Fibroblast of lung (primary cell): ENCODE measurements at regions not wholly inside any gene's neighbourhood (a gene's known extent, or its start where the extent isn't known, plus 50 kb on each side); places are given as distances from the start of the nearest gene placed in this dataset.
"Not testable (repeated sequence)": the region's sequence is repeated elsewhere in the genome, so short reads cannot be mapped to it uniquely, and the experiment has no call there.

Experiments
- DNase-seq, 2 donors: peaks; one replicate each; pipeline versions ENCODE4 v3.0.0 to v3.0.0-alpha.2; 2010; ENCODE audit warnings: low read depth in 2 of 2
- H2AFZ ChIP-seq: 2 replicates; pipeline ENCODE4 v1.5.1; 2012; ENCODE audit warnings: low read length, control low read depth, inconsistent platforms
- H3K27ac ChIP-seq: 2 replicates; pipeline ENCODE4 v1.5.1; 2011; ENCODE audit warnings: low read length, control low read depth; ENCODE audit not compliant: insufficient read depth
- H3K27me3 ChIP-seq: 2 replicates; pipeline ENCODE4 v1.5.1; 2011; ENCODE audit warnings: mild to moderate bottlenecking, low read length; ENCODE audit not compliant: control insufficient read depth, insufficient read depth
- H3K36me3 ChIP-seq: 2 replicates; pipeline ENCODE4 v1.5.1; 2011; ENCODE audit warnings: low read length; ENCODE audit not compliant: control insufficient read depth, insufficient read depth
- H3K4me1 ChIP-seq: 2 replicates; pipeline ENCODE4 v1.5.1; 2011; ENCODE audit warnings: low read length; ENCODE audit not compliant: control insufficient read depth, insufficient read depth; ENCODE audit errors: extremely low read depth
- H3K4me2 ChIP-seq: 2 replicates; pipeline ENCODE4 v1.5.1; 2011; ENCODE audit warnings: low read length, control low read depth; ENCODE audit not compliant: insufficient read depth; ENCODE audit errors: extremely low read depth
- H3K4me3 ChIP-seq, 4 experiments: fragments of 200-600 bp in 1 of 4; sonication (generic) in 1 of 4; replicated peaks in 1 of 4; 2 replicates each; pipeline ENCODE4 v1.5.1; 2011 to 2016; ENCODE audit warnings: low read length in 4 of 4, low read depth in 3 of 4, mild to moderate bottlenecking in 3 of 4, control low read depth in 2 of 4, inconsistent platforms in 1 of 4, mixed read lengths in 1 of 4; ENCODE audit not compliant: insufficient read depth in 1 of 4; ENCODE audit errors: control extremely low read depth in 1 of 4
- H3K79me2 ChIP-seq: 2 replicates; pipeline ENCODE4 v1.5.1; 2012; ENCODE audit warnings: mild to moderate bottlenecking, low read length, inconsistent platforms; ENCODE audit not compliant: control insufficient read depth, insufficient read depth
- H3K9ac ChIP-seq: 2 replicates; pipeline ENCODE4 v1.5.1; 2011; ENCODE audit warnings: mild to moderate bottlenecking, low read length, control low read depth; ENCODE audit not compliant: insufficient read depth
- H3K9me3 ChIP-seq: 2 replicates; pipeline ENCODE4 v1.5.1; 2012; ENCODE audit warnings: low read depth, low read length; ENCODE audit not compliant: control insufficient read depth, insufficient read depth
- H4K20me1 ChIP-seq: 2 replicates; pipeline ENCODE4 v1.5.1; 2011; ENCODE audit warnings: low read length; ENCODE audit not compliant: control insufficient read depth, insufficient read depth; ENCODE audit errors: extremely low read depth
- EZH2 ChIP-seq: IDR thresholded peaks from 2 replicates; pipeline ENCODE4 v1.5.1; 2012; ENCODE audit warnings: low read length, control low read depth, mild to moderate bottlenecking; ENCODE audit errors: missing control alignments
- TF ChIP-seq, protein P1 (sequence below), 2 donors: IDR thresholded peaks in 1 of 2; conservative IDR thresholded peaks in 1 of 2; 1 replicate in 1 of 2; 2 replicates in 1 of 2; pipeline ENCODE4 v1.5.1; 2011 to 2012; ENCODE audit warnings: low read length in 2 of 2, control low read depth in 1 of 2, inconsistent platforms in 1 of 2, low read depth in 1 of 2, mild to moderate bottlenecking in 1 of 2

DNA sequence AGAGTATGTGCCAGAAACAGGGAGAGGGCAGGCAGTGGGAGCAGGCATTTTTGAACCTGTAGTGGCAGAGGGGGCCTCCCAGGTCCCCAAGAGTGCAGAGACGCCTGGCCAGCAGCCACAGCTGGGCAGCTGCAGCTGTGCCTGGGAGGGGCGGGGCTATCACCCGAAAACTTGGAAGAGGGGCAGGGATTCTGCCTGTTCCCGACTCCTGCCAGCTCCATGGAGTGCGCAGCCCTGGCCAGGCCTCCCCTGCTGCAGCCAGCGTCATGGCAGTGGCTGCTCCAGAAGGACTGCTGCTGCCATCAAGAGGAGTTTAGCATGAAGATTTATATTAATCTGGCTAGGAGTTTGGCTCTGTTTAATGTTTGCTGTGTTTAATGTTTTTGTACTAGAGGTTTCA is 532.1 kb upstream of the PITX2 start:
- Histone ChIP-seq H3K79me2 (no peaks in the 10 kb centered on the region), H3K27me3 (no peaks in the 10 kb centered on the region), H3K4me3 (no peak overlapping the region), H3K9ac (no peak overlapping the region), H3K9me3 (no peaks in the 10 kb centered on the region), H3K27ac (no peak overlapping the region), H4K20me1 (no peaks in the 10 kb centered on the region), H2AFZ (no peak overlapping the region), H3K4me1 (no peaks in the 10 kb centered on the region), H3K4me2 (no peak overlapping the region), H3K36me3 (no peaks in the 10 kb centered on the region)
- no peak for DNase-seq
- no peak for TF ChIP-seq EZH2
- TF ChIP-seq, protein P1, sequence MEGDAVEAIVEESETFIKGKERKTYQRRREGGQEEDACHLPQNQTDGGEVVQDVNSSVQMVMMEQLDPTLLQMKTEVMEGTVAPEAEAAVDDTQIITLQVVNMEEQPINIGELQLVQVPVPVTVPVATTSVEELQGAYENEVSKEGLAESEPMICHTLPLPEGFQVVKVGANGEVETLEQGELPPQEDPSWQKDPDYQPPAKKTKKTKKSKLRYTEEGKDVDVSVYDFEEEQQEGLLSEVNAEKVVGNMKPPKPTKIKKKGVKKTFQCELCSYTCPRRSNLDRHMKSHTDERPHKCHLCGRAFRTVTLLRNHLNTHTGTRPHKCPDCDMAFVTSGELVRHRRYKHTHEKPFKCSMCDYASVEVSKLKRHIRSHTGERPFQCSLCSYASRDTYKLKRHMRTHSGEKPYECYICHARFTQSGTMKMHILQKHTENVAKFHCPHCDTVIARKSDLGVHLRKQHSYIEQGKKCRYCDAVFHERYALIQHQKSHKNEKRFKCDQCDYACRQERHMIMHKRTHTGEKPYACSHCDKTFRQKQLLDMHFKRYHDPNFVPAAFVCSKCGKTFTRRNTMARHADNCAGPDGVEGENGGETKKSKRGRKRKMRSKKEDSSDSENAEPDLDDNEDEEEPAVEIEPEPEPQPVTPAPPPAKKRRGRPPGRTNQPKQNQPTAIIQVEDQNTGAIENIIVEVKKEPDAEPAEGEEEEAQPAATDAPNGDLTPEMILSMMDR (conservative IDR thresholded peaks at IDR 0.05 in 1 of 2, IDR thresholded peaks at IDR 0.05 in 1 of 2; ENCODE audit: low read depth in 1 of 2, low read length in 2 of 2), result no peak

GRCh38 chr4:111164556-111164955 is 541.7 kb upstream of the PITX2 start:
- not testable (repeated sequence) for H3K79me2 ChIP-seq, H4K20me1 ChIP-seq, H3K36me3 ChIP-seq, H3K9ac ChIP-seq, H2AFZ ChIP-seq, H3K4me1 ChIP-seq, H3K4me3 ChIP-seq, H3K9me3 ChIP-seq, H3K27ac ChIP-seq, H3K4me2 ChIP-seq, H3K27me3 ChIP-seq
- DNase-seq, result peak in 1 of 2 donors; percentile 3

DNA sequence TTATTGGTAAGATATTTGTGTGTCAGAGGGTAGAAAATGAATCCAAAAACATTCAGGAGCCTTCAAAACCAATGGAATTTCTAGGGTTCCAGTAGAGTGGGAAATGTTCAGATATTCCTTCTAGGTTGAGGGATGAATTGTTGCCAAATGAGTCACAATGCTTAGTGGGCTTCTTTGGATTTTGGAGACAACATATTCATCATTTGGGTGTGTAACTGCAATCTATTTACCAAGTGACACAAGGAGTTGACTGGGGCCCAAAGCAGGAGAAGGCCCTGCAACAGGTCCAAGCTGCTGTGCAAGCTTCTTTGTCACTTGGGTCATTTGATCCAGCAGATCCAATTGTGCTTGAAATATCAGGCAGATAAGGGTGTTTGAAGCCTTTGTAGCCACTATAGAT is 551.5 kb upstream of the PITX2 start:
- Histone ChIP-seq H3K4me3 (no peak overlapping the region), H2AFZ (no peak overlapping the region), H4K20me1 (no peaks in the 10 kb centered on the region), H3K9ac (no peak overlapping the region), H3K27me3 (no peaks in the 10 kb centered on the region), H3K79me2 (no peaks in the 10 kb centered on the region), H3K4me2 (no peak overlapping the region), H3K4me1 (no peaks in the 10 kb centered on the region), H3K27ac (no peak overlapping the region), H3K36me3 (no peaks in the 10 kb centered on the region), H3K9me3 (no peaks in the 10 kb centered on the region)
- DNase-seq, result peak in 1 of 2 donors; percentile 26
- TF ChIP-seq, protein P1 (conservative IDR thresholded peaks at IDR 0.05 in 1 of 2, IDR thresholded peaks at IDR 0.05 in 1 of 2; ENCODE audit: low read depth in 1 of 2, low read length in 2 of 2), result no peak
- TF ChIP-seq EZH2, result no peak
